Sigmoid colon (tissue), 6 donors: ENCODE measurements at regions not wholly inside any gene's neighbourhood (a gene's known extent, or its start where the extent isn't known, plus 50 kb on each side); places are given as distances from the start of the nearest gene placed in this dataset.

Source experiments
- DNase-seq: peaks from one replicate; pipeline ENCODE4 v3.0.0-alpha.2; 2019
- H3K27ac ChIP-seq, 4 donors: fragments of 200-600 bp; sonication (generic); one replicate each; pipeline ENCODE4 v1.5.1; 2016 to 2019; ENCODE audit warnings: mild to moderate bottlenecking in 1 of 4
- H3K27me3 ChIP-seq, 3 donors: fragments of 200-600 bp; sonication (generic); one replicate each; pipeline ENCODE4 v1.5.1; 2019; ENCODE audit warnings: mild to moderate bottlenecking in 1 of 3
- H3K36me3 ChIP-seq, 4 donors: fragments of 200-600 bp; sonication (generic); one replicate each; pipeline ENCODE4 v1.5.1; 2016 to 2019
- H3K4me1 ChIP-seq, 4 donors: fragments of 200-600 bp; sonication (generic); one replicate each; pipeline ENCODE4 v1.5.1; 2017 to 2019
- H3K4me3 ChIP-seq, 4 donors: fragments of 200-600 bp; sonication (generic); one replicate each; pipeline ENCODE4 v1.5.1; 2017 to 2019; ENCODE audit warnings: mild to moderate bottlenecking in 2 of 4, moderate library complexity in 1 of 4
- H3K9me3 ChIP-seq, 4 donors: fragments of 200-600 bp in 3 of 4; sonication (generic) in 3 of 4; one replicate each; pipeline versions ENCODE4 v1.5.1 to v1.6.1; 2013 to 2019
- CTCF ChIP-seq, 4 experiments: fragments of 450-650 bp in 3 of 4; fragments of 200-600 bp in 1 of 4; IDR thresholded peaks; one replicate each; pipeline ENCODE4 v1.5.1; 2016 to 2019; ENCODE audit warnings: antibody characterized with exemption in 4 of 4, mild to moderate bottlenecking in 3 of 4, moderate library complexity in 2 of 4
- EP300 ChIP-seq, 4 donors: sonication (generic); formaldehyde crosslinking; IDR thresholded peaks; one replicate each; pipeline ENCODE4 v1.6.1; 2017; ENCODE audit warnings: antibody characterized with exemption in 4 of 4
- POLR2A ChIP-seq, 2 donors: fragments of 450-650 bp; IDR thresholded peaks; one replicate each; pipeline ENCODE4 v1.6.1; 2016; ENCODE audit warnings: antibody characterized with exemption in 2 of 2, mild to moderate bottlenecking in 2 of 2, moderate library complexity in 2 of 2
- POLR2AphosphoS5 ChIP-seq, 4 donors: sonication (generic); formaldehyde crosslinking; IDR thresholded peaks; one replicate each; pipeline ENCODE4 v1.6.1; 2017; ENCODE audit warnings: antibody characterized with exemption in 4 of 4
- WGBS, 2 donors: extraction: QIAGEN DNeasy Blood & Tissue Kit; methylation state at CpG; one replicate each; pipeline ENCODE4 v1.1.7; 2013; 5-methylcytosine and 5-hydroxymethylcytosine counted together
- intact Hi-C: fragments of 100-400 bp; cut with DNase I; formaldehyde crosslinking; loops from one replicate; pipeline ENCODE4 v1.15.1; 2023
- donor health status: healthy with polysubstance abuse.
- donor health status: healthy.

- Histone ChIP-seq H3K27ac (no peak overlapping the region), H3K4me3 (no peak overlapping the region), H3K36me3 (no peaks in the 10 kb centered on the region), H3K4me1 (no peaks in the 10 kb centered on the region), H3K27me3 (peaks cover 0 to 5% (median 0%) of the 10 kb centered on the region in 3 donors), H3K9me3 (no peaks in the 10 kb centered on the region)
- intact Hi-C loops: no loop called here
- no peak for TF ChIP-seq EP300 (IDR thresholded peaks at IDR 0.05)
- TF ChIP-seq CTCF (IDR thresholded peaks at IDR 0.05): no peak
- no peak for DNase-seq
- 30 to 40% methylated on average over 2 of the region's 2 CpGs for WGBS, 2 donors
Measured at GRCh38 chr12:66030217-66030781, 100.3 kb downstream of the LLPH start.

- no peak overlapping the region for H3K4me3 ChIP-seq
- peaks cover 0 to 8% (median 0%) of the 10 kb centered on the region in 3 donors for H3K27me3 ChIP-seq
- WGBS, 2 donors: 58 to 87% methylated on average over 2 of the region's 2 CpGs
- DNase-seq: no peak
- no peaks in the 10 kb centered on the region for H3K9me3 ChIP-seq
- intact Hi-C loops: no loop called here
- no peak overlapping the region for H3K27ac ChIP-seq
- H3K36me3 ChIP-seq: no peaks in the 10 kb centered on the region
- no peaks in the 10 kb centered on the region for H3K4me1 ChIP-seq
- TF ChIP-seq CTCF (IDR thresholded peaks at IDR 0.05) (no peak), POLR2A (IDR thresholded peaks at IDR 0.05) (no peak), EP300 (IDR thresholded peaks at IDR 0.05) (no peak), POLR2AphosphoS5 (IDR thresholded peaks at IDR 0.05) (no peak)
Measured at GRCh38 chr12:66028390-66028789, 102.2 kb downstream of the LLPH start.

- intact Hi-C loops: no loop called here
- DNase-seq: no peak
- WGBS, 2 donors: 55 to 75% methylated on average over 2 of the region's 2 CpGs
- Histone ChIP-seq H3K36me3 (no peaks in the 10 kb centered on the region), H3K27me3 (peaks cover 0 to 4% (median 0%) of the 10 kb centered on the region in 3 donors), H3K27ac (no peak overlapping the region), H3K4me3 (no peak overlapping the region), H3K4me1 (no peaks in the 10 kb centered on the region), H3K9me3 (no peaks in the 10 kb centered on the region)
- no peak for TF ChIP-seq EP300 (IDR thresholded peaks at IDR 0.05)
- TF ChIP-seq POLR2A (IDR thresholded peaks at IDR 0.05): no peak
- no peak for TF ChIP-seq POLR2AphosphoS5 (IDR thresholded peaks at IDR 0.05)
- TF ChIP-seq CTCF (IDR thresholded peaks at IDR 0.05): no peak
Measured at GRCh38 chr12:66025477-66025876, 105.1 kb downstream of the LLPH start.

GRCh38 chr12:66024949-66025348, 105.6 kb downstream of the LLPH start:
- Histone ChIP-seq H3K36me3 (no peaks in the 10 kb centered on the region), H3K27ac (no peak overlapping the region), H3K4me1 (no peaks in the 10 kb centered on the region), H3K9me3 (no peaks in the 10 kb centered on the region), H3K27me3 (peaks cover 0 to 4% (median 0%) of the 10 kb centered on the region in 3 donors), H3K4me3 (no peak overlapping the region)
- no peak for DNase-seq
- no peak for TF ChIP-seq POLR2AphosphoS5 (IDR thresholded peaks at IDR 0.05)
- TF ChIP-seq EP300 (IDR thresholded peaks at IDR 0.05): no peak
- no peak for TF ChIP-seq POLR2A (IDR thresholded peaks at IDR 0.05)
- TF ChIP-seq CTCF (IDR thresholded peaks at IDR 0.05): no peak
- WGBS, 2 donors: 83 to 94% methylated on average over 1 of the region's 1 CpG
- intact Hi-C loops: no loop called here

GRCh38 chr12:66020481-66020880, 110.1 kb downstream of the LLPH start:
- H3K4me3 ChIP-seq: no peak overlapping the region
- intact Hi-C loops: no loop called here
- H3K4me1 ChIP-seq: no peaks in the 10 kb centered on the region
- TF ChIP-seq CTCF (IDR thresholded peaks at IDR 0.05): no peak
- no peak for TF ChIP-seq POLR2A (IDR thresholded peaks at IDR 0.05)
- TF ChIP-seq EP300 (IDR thresholded peaks at IDR 0.05): no peak
- no peak for TF ChIP-seq POLR2AphosphoS5 (IDR thresholded peaks at IDR 0.05)
- no peak overlapping the region for H3K27ac ChIP-seq
- H3K27me3 ChIP-seq: peaks cover 0 to 4% (median 0%) of the 10 kb centered on the region in 3 donors
- no peaks in the 10 kb centered on the region for H3K9me3 ChIP-seq
- no peak for DNase-seq
- no peaks in the 10 kb centered on the region for H3K36me3 ChIP-seq
- WGBS, 2 donors: 70 to 90% methylated on average over 12 of the region's 12 CpGs
